Dedifferentiated amniotic fluid mesenchymal stem cell (primary cell): ENCODE measurements at regions not wholly inside any gene's neighbourhood (a gene's known extent, or its start where the extent isn't known, plus 50 kb on each side); places are given as distances from the start of the nearest gene placed in this dataset.

Experiments used
- DNase-seq: peaks from one replicate; pipeline ENCODE4 v3.0.0-alpha.2; 2016; ENCODE audit errors: extremely low spot score

- DNase-seq = no peak
Observed at GRCh38 chr20:7080472-7080871, 313.0 kb downstream of the BMP2 start.

- DNase-seq = no peak
Observed at GRCh38 chr20:7085467-7085866, 318.0 kb downstream of the BMP2 start.

- no peak for DNase-seq
Observed at GRCh38 chr20:7087803-7088202, 320.3 kb downstream of the BMP2 start.

- no peak for DNase-seq
Observed at GRCh38 chr20:7090001-7090400, 322.5 kb downstream of the BMP2 start.

- DNase-seq = no peak
Observed at GRCh38 chr20:7090811-7091210, 323.3 kb downstream of the BMP2 start.

- no peak for DNase-seq
Observed at GRCh38 chr20:7091655-7092054, 324.2 kb downstream of the BMP2 start.

GRCh38 chr20:7094438-7094997 lies 327.0 kb downstream of the BMP2 start:
- no peak for DNase-seq

GRCh38 chr20:7106910-7107309 lies 339.4 kb downstream of the BMP2 start:
- no peak for DNase-seq

GRCh38 chr20:7108929-7109328 lies 341.4 kb downstream of the BMP2 start:
- DNase-seq = no peak

GRCh38 chr20:7113577-7114466 lies 346.3 kb downstream of the BMP2 start:
- no peak for DNase-seq

- no peak for DNase-seq
Observed at GRCh38 chr20:7123457-7123856, 356.0 kb downstream of the BMP2 start.

GRCh38 chr20:7124120-7124519 lies 356.6 kb downstream of the BMP2 start:
- DNase-seq = no peak

- no peak for DNase-seq
Observed at GRCh38 chr20:7136886-7137285, 369.4 kb downstream of the BMP2 start.

- no peak for DNase-seq
Observed at GRCh38 chr20:7137395-7138151, 370.1 kb downstream of the BMP2 start.

GRCh38 chr20:7144464-7144863 lies 377.0 kb downstream of the BMP2 start:
- DNase-seq = no peak

- no peak for DNase-seq
Observed at GRCh38 chr20:7146552-7147219, 379.2 kb downstream of the BMP2 start.

GRCh38 chr20:7147220-7147601 lies 379.7 kb downstream of the BMP2 start:
- DNase-seq = no peak

- no peak for DNase-seq
Observed at GRCh38 chr20:7151676-7152470, 384.4 kb downstream of the BMP2 start.

- no peak for DNase-seq
Observed at GRCh38 chr20:7155282-7155681, 387.8 kb downstream of the BMP2 start.

GRCh38 chr20:7155794-7156193 lies 388.3 kb downstream of the BMP2 start:
- no peak for DNase-seq

GRCh38 chr20:7159903-7160302 lies 392.4 kb downstream of the BMP2 start:
- DNase-seq = no peak
